Mesenchymal stem cell (in vitro differentiated cells and primary cell): ENCODE measurements at regions not wholly inside any gene's neighbourhood (a gene's known extent, or its start where the extent isn't known, plus 50 kb on each side); places are given as distances from the start of the nearest gene placed in this dataset.
A peak's percentile ranks its signal among the peaks of the same experiment; 100 is the strongest.

Experiments used
- DNase-seq: peaks from one replicate; pipeline ENCODE4 v3.0.0-alpha.2; 2013
- H2AFZ ChIP-seq: one replicate; pipeline ENCODE4 v1.6.1; 2013; ENCODE audit warnings: low read depth, mild to moderate bottlenecking, control low read depth, inconsistent platforms, low read length, moderate library complexity
- H2AK5ac ChIP-seq: 2 replicates; pipeline ENCODE4 v1.6.1; 2013; ENCODE audit warnings: low read length, moderate library complexity, mild to moderate bottlenecking, inconsistent platforms; ENCODE audit not compliant: severe bottlenecking
- H2BK120ac ChIP-seq: one replicate; pipeline ENCODE4 v1.6.1; 2013; ENCODE audit warnings: low read depth, mild to moderate bottlenecking, inconsistent platforms, low read length, moderate library complexity
- H2BK12ac ChIP-seq, 2 experiments: one replicate each; pipeline ENCODE4 v1.6.1; 2013; ENCODE audit warnings: inconsistent platforms in 2 of 2, low read length in 2 of 2, mild to moderate bottlenecking in 2 of 2, moderate library complexity in 2 of 2, control low read depth in 1 of 2
- H2BK15ac ChIP-seq: one replicate; pipeline ENCODE4 v1.6.1; 2013; ENCODE audit warnings: mild to moderate bottlenecking, low read depth, inconsistent platforms; ENCODE audit not compliant: poor library complexity, severe bottlenecking
- H2BK5ac ChIP-seq: 2 replicates; pipeline ENCODE4 v1.6.1; 2013; ENCODE audit warnings: low read depth, mild to moderate bottlenecking, low read length, control low read depth, inconsistent platforms; ENCODE audit not compliant: poor library complexity, severe bottlenecking
- H3K14ac ChIP-seq, 2 experiments: one replicate each; pipeline ENCODE4 v1.6.1; 2013; ENCODE audit warnings: inconsistent platforms in 2 of 2, low read length in 2 of 2, control low read depth in 1 of 2, mild to moderate bottlenecking in 1 of 2, moderate library complexity in 1 of 2
- H3K18ac ChIP-seq, 2 experiments: one replicate each; pipeline ENCODE4 v1.6.1; 2013; ENCODE audit warnings: inconsistent platforms in 2 of 2, low read length in 2 of 2, control low read depth in 1 of 2, low read depth in 1 of 2, mild to moderate bottlenecking in 1 of 2
- H3K23ac ChIP-seq, 2 experiments: one replicate each; pipeline ENCODE4 v1.6.1; 2013; ENCODE audit warnings: inconsistent platforms in 2 of 2, low read length in 2 of 2, mild to moderate bottlenecking in 2 of 2, moderate library complexity in 2 of 2, control low read depth in 1 of 2
- H3K27ac ChIP-seq: 2 replicates; pipeline ENCODE4 v1.5.1; 2013; ENCODE audit warnings: mild to moderate bottlenecking, moderate library complexity, low read length, control low read depth, inconsistent platforms; ENCODE audit not compliant: poor library complexity, severe bottlenecking
- H3K27me3 ChIP-seq, 2 experiments: 2 replicates each; pipeline versions ENCODE4 v1.6.1 to v1.7.0; 2013; ENCODE audit warnings: low read length in 2 of 2, mild to moderate bottlenecking in 2 of 2, moderate library complexity in 2 of 2, control low read depth in 1 of 2, inconsistent platforms in 1 of 2; ENCODE audit not compliant: control insufficient read depth in 1 of 2, insufficient read depth in 1 of 2
- H3K36me3 ChIP-seq, 2 experiments: 2 replicates each; pipeline versions ENCODE4 v1.6.1 to v1.7.0; 2013; ENCODE audit warnings: low read length in 2 of 2, control low read depth in 1 of 2, inconsistent platforms in 1 of 2, low read depth in 1 of 2, mild to moderate bottlenecking in 1 of 2; ENCODE audit not compliant: insufficient read depth in 2 of 2, control insufficient read depth in 1 of 2
- H3K4ac ChIP-seq, 2 experiments: one replicate each; pipeline ENCODE4 v1.6.1; 2013; ENCODE audit warnings: inconsistent platforms in 2 of 2, low read length in 2 of 2, mild to moderate bottlenecking in 2 of 2, moderate library complexity in 2 of 2, control low read depth in 1 of 2, low read depth in 1 of 2
- H3K4me1 ChIP-seq: 2 replicates; pipeline ENCODE4 v1.6.1; 2013; ENCODE audit warnings: low read depth, low read length, control low read depth; ENCODE audit not compliant: control insufficient read depth, insufficient read depth
- H3K4me2 ChIP-seq: 2 replicates; pipeline ENCODE4 v1.6.1; 2013; ENCODE audit warnings: low read length, mild to moderate bottlenecking, inconsistent platforms; ENCODE audit not compliant: poor library complexity, severe bottlenecking
- H3K4me3 ChIP-seq, 2 experiments: 2 replicates each; pipeline versions ENCODE4 v1.5.1 to v1.7.0; 2013; ENCODE audit warnings: low read length in 2 of 2, mild to moderate bottlenecking in 2 of 2, control low read depth in 1 of 2, low read depth in 1 of 2; ENCODE audit not compliant: insufficient read depth in 1 of 2
- H3K79me1 ChIP-seq: replicated peaks from 2 replicates; pipeline ENCODE4 v1.6.1; 2013; ENCODE audit warnings: mild to moderate bottlenecking, control low read depth, low read length, inconsistent platforms; ENCODE audit not compliant: poor library complexity, severe bottlenecking
- H3K9ac ChIP-seq: 2 replicates; pipeline ENCODE4 v1.7.0; 2013; ENCODE audit warnings: mild to moderate bottlenecking, low read length, moderate library complexity
- H3K9me3 ChIP-seq: 2 replicates; pipeline ENCODE4 v1.7.0; 2013; ENCODE audit warnings: mild to moderate bottlenecking, low read length; ENCODE audit not compliant: control insufficient read depth
- H4K8ac ChIP-seq: one replicate; pipeline ENCODE4 v1.6.1; 2013; ENCODE audit warnings: inconsistent platforms, mild to moderate bottlenecking, low read length, moderate library complexity
- H4K91ac ChIP-seq: one replicate; pipeline ENCODE4 v1.6.1; 2013; ENCODE audit warnings: mild to moderate bottlenecking, low read length, inconsistent platforms
- WGBS: methylation state at CpG from one replicate; pipeline ENCODE4 v1.1.7; 2013; ENCODE audit warnings: mixed read lengths; 5-methylcytosine and 5-hydroxymethylcytosine counted together

DNA sequence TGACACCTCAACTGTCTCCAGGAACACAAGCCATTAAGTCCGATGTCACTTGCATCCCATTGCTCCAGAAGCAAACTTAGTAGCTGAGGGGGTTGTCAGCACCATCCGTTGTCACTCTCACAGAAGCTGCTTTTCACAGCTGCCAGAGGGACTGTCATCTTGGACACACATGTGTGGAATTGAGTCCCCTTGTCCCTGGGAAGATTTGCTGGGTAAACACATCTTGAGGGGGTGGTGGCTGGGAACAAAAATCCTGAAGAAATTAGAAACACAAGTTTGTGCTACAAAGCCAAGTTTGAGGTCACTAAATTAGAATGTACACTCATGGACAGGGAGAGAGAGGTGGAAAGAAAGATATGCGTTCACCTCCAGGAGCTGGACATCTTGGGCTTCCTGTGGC, 55.2 kb upstream of the ADRA1B start:
- Histone ChIP-seq H3K79me1 (no peaks in the 10 kb centered on the region), H3K18ac (no peak overlapping the region), H4K8ac (no peak overlapping the region), H3K27ac (no peak overlapping the region), H2BK12ac (no peak overlapping the region), H3K9me3 (no peaks in the 10 kb centered on the region), H2BK5ac (no peak overlapping the region), H3K23ac (no peak overlapping the region), H4K91ac (no peak overlapping the region), H3K4me2 (no peak overlapping the region), H2AK5ac (no peak overlapping the region), H3K9ac (no peak overlapping the region), H3K4me3 (no peak overlapping the region), H3K14ac (no peak overlapping the region), H3K36me3 (no peaks in the 10 kb centered on the region), H2AFZ (no peak overlapping the region), H3K4me1 (no peaks in the 10 kb centered on the region), H2BK15ac (no peak overlapping the region), H2BK120ac (no peak overlapping the region), H3K27me3 (peaks cover 6 to 87% of the 10 kb centered on the region in 2 experiments), H3K4ac (no peak overlapping the region)
- DNase-seq, result no peak
- 55% methylated on average over 3 of the region's 3 CpGs for WGBS

DNA sequence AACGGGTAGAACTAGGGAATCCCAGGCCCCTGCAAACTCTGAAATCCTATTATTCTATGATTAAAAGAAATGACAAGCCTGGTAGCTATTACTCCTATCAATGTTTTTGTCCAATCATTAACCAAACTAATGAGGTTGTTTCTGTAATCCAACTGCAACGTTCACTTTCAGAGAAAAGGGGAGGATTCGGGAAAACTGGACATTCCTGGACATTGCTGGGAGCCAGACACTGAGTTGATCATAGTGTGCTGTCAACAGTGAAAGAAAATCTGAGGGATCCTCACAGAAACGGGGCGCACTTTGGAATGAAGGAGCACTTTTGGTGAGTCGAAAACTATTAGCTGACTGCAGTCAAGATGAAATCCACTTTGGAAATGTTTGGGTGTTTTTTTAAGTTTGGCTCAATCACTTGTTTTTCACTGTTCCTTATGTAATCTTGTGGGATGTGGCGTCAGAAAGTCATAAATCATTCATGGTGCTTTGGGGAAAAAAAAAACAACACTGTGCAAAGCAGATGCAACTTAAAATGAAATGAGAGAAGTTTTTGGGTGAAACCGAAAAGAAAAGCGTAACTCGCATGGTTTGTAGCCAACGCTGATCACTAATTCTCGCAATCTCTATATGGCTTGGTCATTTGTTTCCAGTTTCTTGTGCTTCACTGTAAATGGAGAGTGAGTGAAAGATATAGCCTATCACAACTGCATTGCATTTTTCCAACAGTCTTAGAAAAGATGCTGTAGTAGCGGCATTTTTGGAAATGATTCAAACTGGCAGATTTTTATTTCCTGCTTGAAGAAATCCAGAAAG, 51.2 kb upstream of the ADRA1B start:
- H3K18ac ChIP-seq, result no peak overlapping the region
- whole genome bisulfite sequencing, result 85% methylated on average over 12 of the region's 13 CpGs
- H2BK12ac ChIP-seq, result no peak overlapping the region
- no peak overlapping the region for H3K4me2 ChIP-seq
- H4K8ac ChIP-seq, result no peak overlapping the region
- H3K79me1 ChIP-seq, result no peaks in the 10 kb centered on the region
- H3K9me3 ChIP-seq, result no peaks in the 10 kb centered on the region
- H3K4ac ChIP-seq, result no peak overlapping the region
- H2BK5ac ChIP-seq, result no peak overlapping the region
- no peak overlapping the region for H3K27ac ChIP-seq
- no peak overlapping the region for H3K14ac ChIP-seq
- H3K4me3 ChIP-seq, result peak overlapping the region in 1 of 2 experiments; percentile 65
- no peak overlapping the region for H2BK120ac ChIP-seq
- H3K4me1 ChIP-seq, result no peaks in the 10 kb centered on the region
- H2AFZ ChIP-seq, result no peak overlapping the region
- no peaks in the 10 kb centered on the region for H3K36me3 ChIP-seq
- DNase-seq, result no peak
- H3K27me3 ChIP-seq, result peaks cover 6 to 97% of the 10 kb centered on the region in 2 experiments
- peak overlapping the region; percentile 27 for H3K9ac ChIP-seq
- no peak overlapping the region for H2BK15ac ChIP-seq
- H2AK5ac ChIP-seq, result no peak overlapping the region
- no peak overlapping the region for H4K91ac ChIP-seq
- no peak overlapping the region for H3K23ac ChIP-seq

DNA sequence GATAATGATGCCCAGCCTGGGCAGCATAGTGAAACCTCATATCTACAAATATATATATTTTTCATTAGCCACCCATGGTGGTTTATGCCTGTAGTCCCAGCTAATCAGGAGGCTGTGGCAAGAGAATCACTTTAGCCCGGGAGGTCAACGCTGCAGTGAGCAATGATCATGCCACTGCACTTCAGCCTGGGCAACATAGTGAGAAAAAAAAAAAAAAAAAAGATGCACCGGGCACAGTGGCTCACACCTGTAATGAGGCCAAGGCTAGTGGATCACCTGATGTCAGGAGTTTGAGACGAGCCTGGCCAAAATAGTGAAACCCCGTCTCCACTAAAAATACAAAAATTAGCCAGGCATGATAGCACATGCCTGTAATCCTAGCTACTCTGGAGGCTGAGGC, 50.2 kb upstream of the ADRA1B start:
- H2BK15ac ChIP-seq, result no peak overlapping the region
- no peaks in the 10 kb centered on the region for H3K9me3 ChIP-seq
- no peak overlapping the region for H4K8ac ChIP-seq
- H3K23ac ChIP-seq, result no peak overlapping the region
- H3K4me1 ChIP-seq, result no peaks in the 10 kb centered on the region
- no peak overlapping the region for H2AK5ac ChIP-seq
- no peak overlapping the region for H3K14ac ChIP-seq
- H3K27me3 ChIP-seq, result peaks cover 6 to 95% of the 10 kb centered on the region in 2 experiments
- DNase-seq, result no peak
- no peak overlapping the region for H2BK5ac ChIP-seq
- no peak overlapping the region for H2BK120ac ChIP-seq
- H3K4me3 ChIP-seq, result no peak overlapping the region
- no peaks in the 10 kb centered on the region for H3K36me3 ChIP-seq
- H3K18ac ChIP-seq, result no peak overlapping the region
- no peak overlapping the region for H3K27ac ChIP-seq
- no peak overlapping the region for H4K91ac ChIP-seq
- H2AFZ ChIP-seq, result no peak overlapping the region
- no peak overlapping the region for H3K9ac ChIP-seq
- no peak overlapping the region for H3K4ac ChIP-seq
- no peak overlapping the region for H3K4me2 ChIP-seq
- no peak overlapping the region for H2BK12ac ChIP-seq
- H3K79me1 ChIP-seq, result no peaks in the 10 kb centered on the region
- 91% methylated on average over 4 of the region's 5 CpGs for WGBS
